ENCODE measurements at regions not wholly inside any gene's neighbourhood (a gene's known extent, or its start where the extent isn't known, plus 50 kb on each side); places are given as distances from the start of the nearest gene placed in this dataset.

DNA sequence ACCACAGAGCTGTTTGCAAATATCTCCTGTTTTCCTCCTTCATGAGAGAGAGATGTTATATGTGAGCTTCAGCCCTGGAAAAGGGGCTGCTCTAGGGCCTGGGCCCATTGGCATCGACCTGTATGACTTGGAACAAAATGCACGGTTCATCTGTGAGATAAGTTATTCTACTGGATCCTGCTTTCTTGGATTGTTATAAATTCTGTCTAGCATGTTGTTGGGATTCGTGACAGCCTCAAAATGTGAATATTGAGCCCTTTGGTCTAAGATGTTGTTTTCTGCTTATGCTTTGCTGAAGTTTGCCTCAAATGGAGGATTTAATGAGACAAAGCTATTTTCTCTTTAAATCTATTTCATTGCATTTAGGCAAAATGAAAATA, 372.9 kb downstream of the EN1 start:
- H3K27me3 ChIP-seq (replicated peaks in 1 of 2; ENCODE audit: control insufficient read depth in 2 of 2, insufficient read depth in 2 of 2, low read length in 1 of 2), result no peaks in the 10 kb centered on the region; a peak in 1 of 4 replicates
- ChIA-PET CTCF (no interaction called here), POLR2A (no interaction called here), RAD21 (ENCODE audit: unreplicated experiment) (no interaction called here), SMC1A (ENCODE audit: uncharacterized antibody, unreplicated experiment) (no interaction called here)
- H3K27ac ChIP-seq (ENCODE audit: control insufficient read depth, insufficient read depth), result no peak overlapping the region
- BruUV-seq (replicated peaks), result no TSS peak
- H3K4me1 ChIP-seq (ENCODE audit: control insufficient read depth, insufficient read depth, low read length), result no peaks in the 10 kb centered on the region
- H3K4me2 ChIP-seq (ENCODE audit: control insufficient read depth, insufficient read depth), result no peak overlapping the region
- FAIRE-seq (no peak), ATAC-seq (no peak), DNase-seq (ENCODE audit: low read depth, low spot score) (no peak)
- H3K36me3 ChIP-seq (ENCODE audit: control insufficient read depth in 2 of 2, insufficient read depth in 2 of 2, low read length in 1 of 2), result no peaks in the 10 kb centered on the region
- H3K4me3 ChIP-seq, result no peak overlapping the region
- H4K20me1 ChIP-seq (ENCODE audit: control insufficient read depth, insufficient read depth), result no peaks in the 10 kb centered on the region
- H3K9me3 ChIP-seq (replicated peaks; ENCODE audit: control insufficient read depth, insufficient read depth, low read length), result no peaks in the 10 kb centered on the region
- 25% methylated on average over 3 of the region's 3 CpGs for WGBS (ENCODE audit: insufficient coverage, insufficient replicate concordance, low lambda C conversion rate, missing lambda C conversion rate)
- intact Hi-C loops (cut with micrococcal nuclease; ENCODE audit: unreplicated experiment) (no loop called here), in situ Hi-C loops (cut with MboI) (no loop called here)
- TF ChIP-seq DPF2 (IDR thresholded peaks at IDR 0.05), result no peak
- no peak for TF ChIP-seq CBFB (IDR thresholded peaks at IDR 0.05; ENCODE audit: low read depth)
- TF ChIP-seq, protein P1, sequence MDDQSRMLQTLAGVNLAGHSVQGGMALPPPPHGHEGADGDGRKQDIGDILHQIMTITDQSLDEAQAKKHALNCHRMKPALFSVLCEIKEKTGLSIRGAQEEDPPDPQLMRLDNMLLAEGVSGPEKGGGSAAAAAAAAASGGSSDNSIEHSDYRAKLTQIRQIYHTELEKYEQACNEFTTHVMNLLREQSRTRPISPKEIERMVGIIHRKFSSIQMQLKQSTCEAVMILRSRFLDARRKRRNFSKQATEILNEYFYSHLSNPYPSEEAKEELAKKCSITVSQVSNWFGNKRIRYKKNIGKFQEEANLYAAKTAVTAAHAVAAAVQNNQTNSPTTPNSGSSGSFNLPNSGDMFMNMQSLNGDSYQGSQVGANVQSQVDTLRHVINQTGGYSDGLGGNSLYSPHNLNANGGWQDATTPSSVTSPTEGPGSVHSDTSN (IDR thresholded peaks at IDR 0.05; ENCODE audit: insufficient replicate concordance, low read depth, low read length), result no peak
- TF ChIP-seq RUNX3 (IDR thresholded peaks at IDR 0.05; ENCODE audit: low read length), result no peak
- TF ChIP-seq EZH2 (IDR thresholded peaks at IDR 0.05; ENCODE audit: borderline replicate concordance, control insufficient read depth, low read depth, low read length), result no peak
- TF ChIP-seq, protein P2, sequence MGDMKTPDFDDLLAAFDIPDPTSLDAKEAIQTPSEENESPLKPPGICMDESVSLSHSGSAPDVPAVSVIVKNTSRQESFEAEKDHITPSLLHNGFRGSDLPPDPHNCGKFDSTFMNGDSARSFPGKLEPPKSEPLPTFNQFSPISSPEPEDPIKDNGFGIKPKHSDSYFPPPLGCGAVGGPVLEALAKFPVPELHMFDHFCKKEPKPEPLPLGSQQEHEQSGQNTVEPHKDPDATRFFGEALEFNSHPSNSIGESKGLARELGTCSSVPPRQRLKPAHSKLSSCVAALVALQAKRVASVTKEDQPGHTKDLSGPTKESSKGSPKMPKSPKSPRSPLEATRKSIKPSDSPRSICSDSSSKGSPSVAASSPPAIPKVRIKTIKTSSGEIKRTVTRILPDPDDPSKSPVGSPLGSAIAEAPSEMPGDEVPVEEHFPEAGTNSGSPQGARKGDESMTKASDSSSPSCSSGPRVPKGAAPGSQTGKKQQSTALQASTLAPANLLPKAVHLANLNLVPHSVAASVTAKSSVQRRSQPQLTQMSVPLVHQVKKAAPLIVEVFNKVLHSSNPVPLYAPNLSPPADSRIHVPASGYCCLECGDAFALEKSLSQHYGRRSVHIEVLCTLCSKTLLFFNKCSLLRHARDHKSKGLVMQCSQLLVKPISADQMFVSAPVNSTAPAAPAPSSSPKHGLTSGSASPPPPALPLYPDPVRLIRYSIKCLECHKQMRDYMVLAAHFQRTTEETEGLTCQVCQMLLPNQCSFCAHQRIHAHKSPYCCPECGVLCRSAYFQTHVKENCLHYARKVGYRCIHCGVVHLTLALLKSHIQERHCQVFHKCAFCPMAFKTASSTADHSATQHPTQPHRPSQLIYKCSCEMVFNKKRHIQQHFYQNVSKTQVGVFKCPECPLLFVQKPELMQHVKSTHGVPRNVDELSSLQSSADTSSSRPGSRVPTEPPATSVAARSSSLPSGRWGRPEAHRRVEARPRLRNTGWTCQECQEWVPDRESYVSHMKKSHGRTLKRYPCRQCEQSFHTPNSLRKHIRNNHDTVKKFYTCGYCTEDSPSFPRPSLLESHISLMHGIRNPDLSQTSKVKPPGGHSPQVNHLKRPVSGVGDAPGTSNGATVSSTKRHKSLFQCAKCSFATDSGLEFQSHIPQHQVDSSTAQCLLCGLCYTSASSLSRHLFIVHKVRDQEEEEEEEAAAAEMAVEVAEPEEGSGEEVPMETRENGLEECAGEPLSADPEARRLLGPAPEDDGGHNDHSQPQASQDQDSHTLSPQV (IDR thresholded peaks at IDR 0.05), result no peak
- no peak for TF ChIP-seq ESRRA (IDR thresholded peaks at IDR 0.05; ENCODE audit: low read length)
- TF ChIP-seq, protein P3, sequence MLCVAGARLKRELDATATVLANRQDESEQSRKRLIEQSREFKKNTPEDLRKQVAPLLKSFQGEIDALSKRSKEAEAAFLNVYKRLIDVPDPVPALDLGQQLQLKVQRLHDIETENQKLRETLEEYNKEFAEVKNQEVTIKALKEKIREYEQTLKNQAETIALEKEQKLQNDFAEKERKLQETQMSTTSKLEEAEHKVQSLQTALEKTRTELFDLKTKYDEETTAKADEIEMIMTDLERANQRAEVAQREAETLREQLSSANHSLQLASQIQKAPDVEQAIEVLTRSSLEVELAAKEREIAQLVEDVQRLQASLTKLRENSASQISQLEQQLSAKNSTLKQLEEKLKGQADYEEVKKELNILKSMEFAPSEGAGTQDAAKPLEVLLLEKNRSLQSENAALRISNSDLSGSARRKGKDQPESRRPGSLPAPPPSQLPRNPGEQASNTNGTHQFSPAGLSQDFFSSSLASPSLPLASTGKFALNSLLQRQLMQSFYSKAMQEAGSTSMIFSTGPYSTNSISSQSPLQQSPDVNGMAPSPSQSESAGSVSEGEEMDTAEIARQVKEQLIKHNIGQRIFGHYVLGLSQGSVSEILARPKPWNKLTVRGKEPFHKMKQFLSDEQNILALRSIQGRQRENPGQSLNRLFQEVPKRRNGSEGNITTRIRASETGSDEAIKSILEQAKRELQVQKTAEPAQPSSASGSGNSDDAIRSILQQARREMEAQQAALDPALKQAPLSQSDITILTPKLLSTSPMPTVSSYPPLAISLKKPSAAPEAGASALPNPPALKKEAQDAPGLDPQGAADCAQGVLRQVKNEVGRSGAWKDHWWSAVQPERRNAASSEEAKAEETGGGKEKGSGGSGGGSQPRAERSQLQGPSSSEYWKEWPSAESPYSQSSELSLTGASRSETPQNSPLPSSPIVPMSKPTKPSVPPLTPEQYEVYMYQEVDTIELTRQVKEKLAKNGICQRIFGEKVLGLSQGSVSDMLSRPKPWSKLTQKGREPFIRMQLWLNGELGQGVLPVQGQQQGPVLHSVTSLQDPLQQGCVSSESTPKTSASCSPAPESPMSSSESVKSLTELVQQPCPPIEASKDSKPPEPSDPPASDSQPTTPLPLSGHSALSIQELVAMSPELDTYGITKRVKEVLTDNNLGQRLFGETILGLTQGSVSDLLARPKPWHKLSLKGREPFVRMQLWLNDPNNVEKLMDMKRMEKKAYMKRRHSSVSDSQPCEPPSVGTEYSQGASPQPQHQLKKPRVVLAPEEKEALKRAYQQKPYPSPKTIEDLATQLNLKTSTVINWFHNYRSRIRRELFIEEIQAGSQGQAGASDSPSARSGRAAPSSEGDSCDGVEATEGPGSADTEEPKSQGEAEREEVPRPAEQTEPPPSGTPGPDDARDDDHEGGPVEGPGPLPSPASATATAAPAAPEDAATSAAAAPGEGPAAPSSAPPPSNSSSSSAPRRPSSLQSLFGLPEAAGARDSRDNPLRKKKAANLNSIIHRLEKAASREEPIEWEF (IDR thresholded peaks at IDR 0.05; ENCODE audit: insufficient replicate concordance, low read depth, low read length), result no peak
- no peak for TF ChIP-seq SPI1 (IDR thresholded peaks at IDR 0.05; ENCODE audit: borderline replicate concordance, insufficient read depth, low read depth, low read length)
- TF ChIP-seq PML (IDR thresholded peaks at IDR 0.05; ENCODE audit: low read length), result no peak
- TF ChIP-seq, protein P4, sequence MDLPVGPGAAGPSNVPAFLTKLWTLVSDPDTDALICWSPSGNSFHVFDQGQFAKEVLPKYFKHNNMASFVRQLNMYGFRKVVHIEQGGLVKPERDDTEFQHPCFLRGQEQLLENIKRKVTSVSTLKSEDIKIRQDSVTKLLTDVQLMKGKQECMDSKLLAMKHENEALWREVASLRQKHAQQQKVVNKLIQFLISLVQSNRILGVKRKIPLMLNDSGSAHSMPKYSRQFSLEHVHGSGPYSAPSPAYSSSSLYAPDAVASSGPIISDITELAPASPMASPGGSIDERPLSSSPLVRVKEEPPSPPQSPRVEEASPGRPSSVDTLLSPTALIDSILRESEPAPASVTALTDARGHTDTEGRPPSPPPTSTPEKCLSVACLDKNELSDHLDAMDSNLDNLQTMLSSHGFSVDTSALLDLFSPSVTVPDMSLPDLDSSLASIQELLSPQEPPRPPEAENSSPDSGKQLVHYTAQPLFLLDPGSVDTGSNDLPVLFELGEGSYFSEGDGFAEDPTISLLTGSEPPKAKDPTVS (IDR thresholded peaks at IDR 0.05; ENCODE audit: low read depth, low read length), result no peak
- TF ChIP-seq SMC3 (IDR thresholded peaks at IDR 0.05; ENCODE audit: borderline replicate concordance, low read length), result no peak
- no peak overlapping the region for H3K9ac ChIP-seq (ENCODE audit: control insufficient read depth, insufficient read depth, low read length)
- no peaks in the 10 kb centered on the region for H3K79me2 ChIP-seq (ENCODE audit: control insufficient read depth, insufficient read depth, low read length)
- H2AFZ ChIP-seq (ENCODE audit: control insufficient read depth, low read depth, low read length), result no peak overlapping the region

All from GM12878 (cell line).